ENCODE measurements at regions not wholly inside any gene's neighbourhood (a gene's known extent, or its start where the extent isn't known, plus 50 kb on each side); places are given as distances from the start of the nearest gene placed in this dataset.

DNA sequence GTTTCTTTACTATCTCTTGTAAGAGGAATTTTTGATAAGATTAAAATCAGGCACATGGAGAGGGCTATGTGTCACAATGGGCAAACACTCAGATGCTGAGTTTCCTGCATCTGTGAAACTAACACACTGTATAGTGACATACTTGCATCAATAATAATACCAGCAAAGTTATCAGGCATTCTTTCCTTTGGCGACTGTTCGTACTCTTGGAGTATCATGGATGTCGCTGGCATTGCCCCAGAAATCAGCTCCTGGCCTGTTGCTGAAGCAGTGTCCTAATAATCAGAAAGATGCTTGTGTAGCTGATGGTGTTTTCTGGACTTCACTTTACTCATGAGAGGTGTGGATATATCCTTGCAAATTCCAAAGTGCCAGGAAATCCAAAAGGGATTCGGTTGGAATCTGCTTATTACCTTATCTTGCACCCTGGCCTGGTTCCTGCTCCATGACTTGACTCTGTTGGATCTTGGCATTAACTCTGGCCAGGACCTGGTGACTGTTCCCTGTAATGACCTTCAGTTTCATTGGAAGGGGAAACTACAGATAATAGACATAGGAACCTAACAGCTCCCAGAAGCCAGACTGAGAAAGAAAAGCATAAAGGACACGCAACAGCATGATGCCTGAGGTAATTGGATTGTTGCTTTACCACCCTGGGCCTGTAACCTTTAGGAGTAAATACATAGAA, 762.5 kb upstream of the GRIA3 start:
- TF ChIP-seq, protein P1, sequence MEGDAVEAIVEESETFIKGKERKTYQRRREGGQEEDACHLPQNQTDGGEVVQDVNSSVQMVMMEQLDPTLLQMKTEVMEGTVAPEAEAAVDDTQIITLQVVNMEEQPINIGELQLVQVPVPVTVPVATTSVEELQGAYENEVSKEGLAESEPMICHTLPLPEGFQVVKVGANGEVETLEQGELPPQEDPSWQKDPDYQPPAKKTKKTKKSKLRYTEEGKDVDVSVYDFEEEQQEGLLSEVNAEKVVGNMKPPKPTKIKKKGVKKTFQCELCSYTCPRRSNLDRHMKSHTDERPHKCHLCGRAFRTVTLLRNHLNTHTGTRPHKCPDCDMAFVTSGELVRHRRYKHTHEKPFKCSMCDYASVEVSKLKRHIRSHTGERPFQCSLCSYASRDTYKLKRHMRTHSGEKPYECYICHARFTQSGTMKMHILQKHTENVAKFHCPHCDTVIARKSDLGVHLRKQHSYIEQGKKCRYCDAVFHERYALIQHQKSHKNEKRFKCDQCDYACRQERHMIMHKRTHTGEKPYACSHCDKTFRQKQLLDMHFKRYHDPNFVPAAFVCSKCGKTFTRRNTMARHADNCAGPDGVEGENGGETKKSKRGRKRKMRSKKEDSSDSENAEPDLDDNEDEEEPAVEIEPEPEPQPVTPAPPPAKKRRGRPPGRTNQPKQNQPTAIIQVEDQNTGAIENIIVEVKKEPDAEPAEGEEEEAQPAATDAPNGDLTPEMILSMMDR (IDR thresholded peaks at IDR 0.05; ENCODE audit: low read length): no peak
- TF ChIP-seq EZH2 (optimal IDR thresholded peaks at IDR 0.05; ENCODE audit: low read depth, low read length): no peak
